ENCODE measurements at regions not wholly inside any gene's neighbourhood (a gene's known extent, or its start where the extent isn't known, plus 50 kb on each side); places are given as distances from the start of the nearest gene placed in this dataset.
"Not testable (repeated sequence)": the region's sequence is repeated elsewhere in the genome, so short reads cannot be mapped to it uniquely, and the experiment has no call there.

- no peak for DNase-seq
Measured at GRCh38 chr2:64799592-64800252, 146.0 kb upstream of the SERTAD2 start.

GRCh38 chr2:64803776-64804175, 150.1 kb upstream of the SERTAD2 start:
- DNase-seq, result no peak

- no peak for DNase-seq
Measured at GRCh38 chr2:64804651-64805050, 150.9 kb upstream of the SERTAD2 start.

GRCh38 chr2:64807417-64807816, 153.7 kb upstream of the SERTAD2 start:
- no peak for DNase-seq

DNA sequence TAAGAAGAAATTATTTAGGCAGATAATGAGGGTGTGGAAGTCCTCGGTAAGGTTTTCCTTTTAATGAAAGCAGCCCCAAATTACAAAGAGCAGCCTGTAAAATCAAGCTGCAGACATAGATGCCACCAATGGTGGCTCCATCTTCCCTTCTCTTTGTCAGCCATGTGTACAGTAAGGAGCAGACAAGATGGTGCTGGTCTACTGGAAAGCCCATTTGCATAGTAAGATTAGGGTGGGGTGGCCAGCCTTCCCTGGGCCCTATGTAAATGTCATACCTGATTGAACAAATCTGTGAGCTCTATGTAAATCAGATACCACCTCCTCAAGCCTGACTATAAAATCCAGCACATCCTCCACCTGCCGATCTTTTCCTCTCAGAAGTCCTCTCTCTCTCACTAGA, 154.4 kb upstream of the SERTAD2 start:
- DNase-seq, result no peak

- DNase-seq, result no peak
Measured at GRCh38 chr2:64808754-64809153, 155.0 kb upstream of the SERTAD2 start.

DNA sequence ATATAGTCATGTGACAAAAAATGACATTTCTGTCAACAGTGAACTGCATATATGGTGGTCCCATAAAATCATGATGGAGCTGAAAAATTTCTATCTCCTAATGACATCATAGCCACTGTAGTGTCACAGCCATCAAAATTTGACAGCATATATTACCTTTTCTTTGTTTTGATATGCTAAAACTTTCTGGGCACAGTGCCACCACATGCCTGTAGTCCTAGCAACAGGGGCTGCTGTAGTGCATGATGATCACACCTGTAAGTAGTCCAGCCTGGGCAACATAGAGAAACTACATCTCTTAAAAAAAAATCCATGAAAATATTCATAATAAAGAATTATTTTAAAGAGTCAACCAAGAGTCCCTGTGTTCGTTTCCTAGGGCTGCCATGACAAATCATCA, 155.5 kb upstream of the SERTAD2 start:
- no peak for DNase-seq

GRCh38 chr2:64812285-64812684, 158.6 kb upstream of the SERTAD2 start:
- DNase-seq, result no peak

DNA sequence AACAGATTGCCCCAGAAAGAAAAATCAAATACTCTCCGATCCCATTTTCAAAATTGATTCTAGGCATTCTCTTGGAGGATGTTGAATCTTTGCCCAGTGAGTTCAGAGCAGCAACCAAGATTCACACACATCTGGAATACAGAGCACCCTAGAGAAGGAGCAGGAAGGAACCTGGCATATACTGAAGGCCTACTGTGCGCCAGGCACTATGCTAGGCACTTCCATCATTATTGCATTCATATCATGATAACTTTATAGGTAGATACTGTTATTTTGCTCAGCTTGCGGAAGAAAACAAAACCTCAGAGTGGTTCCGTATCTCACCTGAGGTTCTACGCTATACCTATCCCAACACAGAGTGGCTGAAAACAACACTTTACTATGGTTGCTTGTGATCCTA, 160.3 kb upstream of the SERTAD2 start:
- DNase-seq, result no peak

- DNase-seq, result not testable (repeated sequence)
Measured at GRCh38 chr2:64816526-64816925, 162.8 kb upstream of the SERTAD2 start.

GRCh38 chr2:64817453-64817852, 163.7 kb upstream of the SERTAD2 start:
- DNase-seq, result no peak

DNA sequence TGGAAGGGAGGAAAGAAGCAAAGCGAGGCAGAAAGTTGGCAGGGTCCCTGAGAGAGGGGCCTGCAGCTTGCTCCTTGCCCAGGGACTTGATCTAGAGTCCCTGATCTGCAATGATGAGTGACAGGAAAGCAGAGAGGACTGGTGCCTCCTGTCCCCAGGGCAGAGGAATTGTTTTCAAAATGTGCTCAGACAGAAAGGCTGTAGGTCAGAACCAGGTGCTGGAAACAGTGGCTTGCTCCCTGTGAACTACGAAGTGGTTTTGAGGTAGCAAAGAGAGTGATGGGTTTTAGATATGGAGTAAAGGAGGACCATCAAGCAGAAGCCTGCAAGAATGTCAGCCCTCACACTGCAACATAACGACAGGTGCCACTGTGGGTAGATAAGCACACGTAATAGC, 164.9 kb upstream of the SERTAD2 start:
- no peak for DNase-seq

DNA sequence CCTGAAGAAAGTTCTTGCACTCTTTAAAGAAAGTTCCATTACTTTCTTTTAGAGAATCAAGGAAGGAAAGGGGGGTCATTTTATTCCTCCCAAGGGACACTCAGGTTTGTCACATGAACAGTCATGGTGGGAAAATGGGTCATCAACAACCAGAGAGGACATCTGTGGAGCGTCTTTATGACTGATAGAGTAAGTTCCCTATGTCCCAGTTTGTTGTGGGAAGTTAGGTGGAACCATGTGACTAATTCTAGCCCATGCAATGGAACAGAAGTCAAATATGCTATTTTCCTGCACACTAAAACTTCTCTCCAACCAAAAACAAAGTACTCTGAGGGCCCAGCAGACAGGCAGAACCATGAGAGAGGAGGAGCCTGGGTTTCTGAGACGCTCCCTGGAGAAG, 165.6 kb upstream of the SERTAD2 start:
- DNase-seq, result no peak

DNA sequence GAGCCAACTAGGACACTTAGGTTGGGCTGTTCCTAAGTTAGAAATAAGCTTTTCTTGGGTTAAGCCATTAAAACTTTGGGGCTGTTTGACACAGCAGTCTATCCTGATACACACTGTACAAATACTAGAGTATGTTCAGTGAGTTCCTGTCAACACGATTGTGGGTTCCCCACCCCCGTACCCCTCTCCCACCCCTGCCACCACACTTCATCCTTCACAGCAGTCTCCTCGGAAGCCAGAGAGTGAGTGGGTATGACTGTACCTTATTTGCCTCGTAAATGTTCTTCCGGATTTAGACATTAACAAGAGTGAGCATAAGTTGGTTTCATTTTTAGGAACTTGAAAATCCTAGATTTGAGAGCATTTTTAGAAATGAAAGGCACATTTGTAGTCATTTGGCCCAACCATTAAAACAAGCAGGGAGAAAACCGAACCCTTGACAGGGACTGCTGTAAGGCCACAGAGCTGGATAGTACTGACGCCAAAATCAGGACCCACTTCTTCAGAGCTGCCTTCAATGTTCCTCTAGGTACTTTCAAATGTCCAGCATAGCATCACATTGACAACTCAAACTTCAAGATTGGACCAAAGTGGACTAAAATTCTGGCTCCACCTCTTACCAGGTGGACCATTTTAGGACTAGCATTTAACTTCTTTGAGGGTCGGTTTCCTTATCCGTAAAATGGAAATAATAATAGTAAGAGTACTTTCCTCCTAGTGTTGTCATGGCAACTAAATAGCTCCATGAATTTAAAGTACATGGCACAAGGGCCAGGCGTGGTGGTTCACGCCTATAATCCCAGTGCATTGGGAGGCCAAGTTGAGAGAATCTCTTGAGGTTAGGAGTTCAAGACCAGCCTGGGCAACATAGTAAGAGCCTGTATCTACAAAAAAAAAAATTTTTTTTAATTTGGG, 166.3 kb upstream of the SERTAD2 start:
- DNase-seq, result no peak

- DNase-seq, result no peak
Measured at GRCh38 chr2:64820901-64821300, 167.2 kb upstream of the SERTAD2 start.

- no peak for DNase-seq
Measured at GRCh38 chr2:64823794-64824193, 165.4 kb upstream of the SLC1A4 start.

DNA sequence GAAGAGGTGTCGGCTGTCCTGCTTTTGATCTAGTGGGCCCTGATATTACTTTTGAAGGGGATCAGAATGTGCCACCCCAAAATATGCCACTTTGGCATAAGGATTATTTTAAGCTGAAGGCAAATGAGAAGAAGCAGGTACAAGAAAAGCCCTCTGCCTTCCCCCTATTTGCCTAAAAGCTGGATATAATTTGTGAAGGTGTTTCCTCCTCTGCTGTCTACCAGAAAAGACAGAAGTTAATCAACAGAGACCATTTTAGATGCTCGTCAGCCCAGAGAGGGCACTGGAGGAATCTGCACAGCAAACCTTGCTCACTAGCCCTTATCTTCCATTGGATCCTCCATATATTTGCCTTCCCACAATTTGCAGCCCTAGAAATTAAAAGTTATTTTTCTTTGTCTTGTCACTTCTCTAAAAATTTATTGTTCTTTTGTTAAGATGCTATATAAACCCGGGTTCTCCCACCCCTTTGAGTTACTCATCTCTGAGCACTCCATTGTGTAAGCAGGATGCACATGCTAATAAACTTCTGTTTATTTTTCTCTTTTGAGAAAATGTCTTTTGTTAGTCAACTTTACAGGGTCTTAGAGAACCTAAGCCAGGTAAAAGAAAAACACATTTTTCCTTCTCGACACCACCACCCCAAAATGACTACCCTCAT, 163.2 kb upstream of the SLC1A4 start:
- no peak for DNase-seq

DNA sequence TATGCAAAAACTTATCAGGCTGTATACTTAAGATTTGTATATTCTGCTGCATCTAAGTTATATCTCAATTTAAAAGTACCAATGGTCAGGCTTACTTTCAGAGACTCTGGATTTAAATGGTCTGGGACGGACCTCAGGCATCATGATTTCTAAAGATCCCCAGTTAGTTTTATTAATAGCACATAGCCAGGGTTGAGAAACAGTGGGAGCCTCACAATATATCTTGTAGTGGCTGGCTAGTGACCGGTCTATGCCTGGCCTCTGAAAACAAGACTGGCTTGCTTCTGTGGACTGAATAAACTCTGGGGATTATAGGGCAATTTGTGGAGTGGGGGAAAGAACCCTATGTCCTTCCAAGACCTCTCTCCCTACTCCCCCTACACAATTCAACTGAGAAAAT, 162.5 kb upstream of the SLC1A4 start:
- DNase-seq, result no peak

DNA sequence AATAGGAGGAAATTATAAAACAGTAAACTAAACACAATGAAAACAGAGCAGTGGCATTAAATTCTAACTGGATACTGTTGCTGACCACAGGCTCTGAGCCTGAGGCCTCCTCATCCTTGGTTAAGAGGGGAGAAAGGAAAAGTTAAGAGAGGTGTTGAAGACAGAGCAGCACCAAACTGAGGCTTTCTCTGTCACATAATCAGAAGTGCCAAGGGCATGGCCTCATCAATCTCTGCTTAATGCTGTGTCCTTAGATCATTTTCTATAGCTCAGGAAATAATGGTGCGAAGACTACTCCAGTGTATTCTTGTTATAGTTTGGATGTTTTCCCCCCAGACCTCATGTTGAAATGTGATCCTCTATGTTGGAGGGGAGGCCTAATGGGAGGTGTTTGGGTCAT, 160.9 kb upstream of the SLC1A4 start:
- DNase-seq, result no peak

GRCh38 chr2:64829525-64829924, 159.7 kb upstream of the SLC1A4 start:
- DNase-seq, result no peak

DNA sequence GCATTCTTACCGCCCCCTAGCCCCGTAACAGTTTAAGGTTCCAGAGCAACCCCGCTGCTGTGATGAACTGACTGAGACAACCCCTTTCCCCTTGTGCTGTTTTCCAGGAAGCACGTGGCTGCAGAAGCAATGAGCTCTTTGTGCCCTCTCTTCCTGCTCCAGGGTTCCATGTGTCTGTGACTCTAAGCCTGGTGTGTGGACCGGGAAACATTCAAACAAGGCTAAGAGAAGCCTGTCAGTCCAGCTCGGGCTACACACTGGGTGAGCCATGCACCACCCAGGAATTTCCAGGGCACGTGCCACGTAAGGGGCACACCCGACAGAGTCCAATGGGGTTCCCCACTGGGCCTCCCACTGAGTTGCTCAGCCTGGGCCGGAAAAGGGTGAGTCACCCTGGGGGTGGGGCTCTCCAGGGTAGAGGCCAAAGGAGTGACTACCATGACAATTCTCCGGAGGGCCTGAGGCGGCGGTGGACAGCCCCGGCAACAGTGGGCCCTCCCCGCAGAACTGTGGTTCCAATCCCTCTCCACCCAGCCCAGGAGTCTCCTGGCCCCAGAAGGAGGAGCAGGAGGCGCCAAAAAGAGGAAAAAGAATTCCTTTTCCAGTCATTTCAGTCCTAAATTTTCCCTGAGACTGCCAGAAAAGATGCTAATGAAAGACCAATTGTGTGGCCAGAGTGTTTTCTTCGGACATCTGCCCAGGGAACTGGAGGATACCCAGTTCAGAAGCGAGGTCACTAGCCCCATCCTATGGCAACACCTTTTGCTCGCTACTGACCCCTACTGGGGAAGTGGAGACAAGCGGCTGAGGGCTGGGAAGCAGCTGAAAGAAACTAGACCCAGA, 157.8 kb upstream of the SLC1A4 start:
- no peak for DNase-seq

GRCh38 chr2:64831977-64832328, 157.2 kb upstream of the SLC1A4 start:
- no peak for DNase-seq

GRCh38 chr2:64832936-64833335, 156.3 kb upstream of the SLC1A4 start:
- DNase-seq, result no peak

Data from NCI-H446 treated with DMSO at 0.1 percent for 48 hours (cell line).